ENCODE measurements at regions not wholly inside any gene's neighbourhood (a gene's known extent, or its start where the extent isn't known, plus 50 kb on each side); places are given as distances from the start of the nearest gene placed in this dataset.
"Not testable (repeated sequence)": the region's sequence is repeated elsewhere in the genome, so short reads cannot be mapped to it uniquely, and the experiment has no call there.

DNA sequence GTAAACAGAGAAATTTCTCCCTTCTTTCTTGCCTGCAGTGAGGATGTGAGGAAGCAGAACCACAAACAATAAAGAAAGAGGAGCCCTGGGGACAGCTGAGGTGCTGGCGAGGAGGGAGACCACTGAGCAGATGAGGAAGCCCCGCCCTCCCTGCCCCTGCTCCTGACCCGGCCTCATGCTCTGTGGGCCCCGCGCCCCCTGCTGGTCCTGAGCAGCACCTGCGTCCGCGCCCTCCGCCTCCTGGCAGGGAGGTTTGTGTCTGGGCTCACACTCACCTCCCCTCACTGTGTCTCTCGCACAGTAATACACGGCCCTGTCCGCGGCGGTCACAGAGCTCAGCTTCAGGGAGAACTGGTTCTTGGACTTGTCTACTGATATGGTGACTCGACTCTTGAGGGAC, 104.4 kb downstream of the OR4M2 start:
- TF ChIP-seq POLR2AphosphoS5, TAF1, POU2F2 (IDR thresholded peaks at IDR 0.05; ENCODE audit: low read depth, low read length): not testable (repeated sequence)
